IMR-90 (cell line): ENCODE measurements at regions not wholly inside any gene's neighbourhood (a gene's known extent, or its start where the extent isn't known, plus 50 kb on each side); places are given as distances from the start of the nearest gene placed in this dataset.

Experiments
- ATAC-seq: fragments of 200-7000 bp; cut with Tn5 transposase; 2 replicates; pipeline ENCODE4 v1.9.1; 2020; ENCODE audit warnings: low read depth, mild to moderate bottlenecking, moderate library complexity
- BruUV-seq: library from RNA; stranded (reverse); fragments of 400-500 nt; replicated peaks from 2 replicates; lab custom pipeline; 2021; lab: Mats Ljungman, UMichigan
- CTCF ChIA-PET: fragments of 300-600 bp; formaldehyde crosslinking; extraction: SDS; loops from one replicate; lab custom pipeline; 2021; ENCODE audit warnings: antibody characterized with exemption; lab: Yijun Ruan, JAX
- POLR2A ChIA-PET: fragments of 300-600 bp; sonication (Branson Sonifier 250); formaldehyde crosslinking; loops from one replicate; lab custom pipeline; 2022; ENCODE audit warnings: antibody characterized with exemption; ENCODE audit not compliant: unreplicated experiment; lab: Charles Lee
- DNase-seq: peaks from one replicate; pipeline ENCODE4 v3.0.0; 2013
- H2AFZ ChIP-seq: replicated peaks from 2 replicates; pipeline ENCODE3; 2013; ENCODE audit warnings: low read length, mild to moderate bottlenecking; ENCODE audit not compliant: poor library complexity
- H2AK5ac ChIP-seq: 2 replicates; pipeline ENCODE4 v1.6.1; 2013; ENCODE audit warnings: low read depth, low read length, inconsistent platforms
- H2AK9ac ChIP-seq: replicated peaks from 2 replicates; pipeline ENCODE3; 2013; ENCODE audit warnings: mild to moderate bottlenecking, low read depth, low read length, moderate library complexity; ENCODE audit not compliant: poor library complexity
- H2BK120ac ChIP-seq: 2 replicates; pipeline ENCODE4 v1.6.1; 2013; ENCODE audit warnings: low read depth, low read length, inconsistent platforms
- H2BK15ac ChIP-seq: 3 replicates; pipeline ENCODE4 v1.6.1; 2013; ENCODE audit warnings: low read depth, low read length, inconsistent platforms
- H2BK20ac ChIP-seq: 2 replicates; pipeline ENCODE4 v1.6.1; 2013; ENCODE audit warnings: low read depth, mild to moderate bottlenecking, inconsistent platforms, low read length, moderate library complexity
- H2BK5ac ChIP-seq: 2 replicates; pipeline ENCODE4 v1.6.1; 2013; ENCODE audit warnings: mild to moderate bottlenecking, low read depth, low read length, inconsistent platforms; ENCODE audit not compliant: poor library complexity, severe bottlenecking
- H3K14ac ChIP-seq: replicated peaks from 2 replicates; pipeline ENCODE4 v1.6.1; 2013; ENCODE audit warnings: low read depth, low read length, inconsistent platforms
- H3K18ac ChIP-seq: 2 replicates; pipeline ENCODE4 v1.6.1; 2013; ENCODE audit warnings: low read depth, low read length, control low read depth
- H3K23ac ChIP-seq: 2 replicates; pipeline ENCODE4 v1.6.1; 2013; ENCODE audit warnings: low read depth, low read length, inconsistent platforms
- H3K27ac ChIP-seq: 2 replicates; pipeline ENCODE4 v1.5.1; 2013; ENCODE audit warnings: mild to moderate bottlenecking, control low read depth, low read length; ENCODE audit not compliant: insufficient read depth
- H3K27me3 ChIP-seq: 2 replicates; pipeline ENCODE4 v1.6.1; 2013; ENCODE audit warnings: low read length; ENCODE audit not compliant: control insufficient read depth, insufficient read depth
- H3K36me3 ChIP-seq: 2 replicates; pipeline ENCODE4 v1.6.1; 2013; ENCODE audit warnings: low read length, mixed read lengths; ENCODE audit not compliant: control insufficient read depth, insufficient read depth
- H3K4ac ChIP-seq: 2 replicates; pipeline ENCODE4 v1.6.1; 2013; ENCODE audit warnings: low read depth, low read length, inconsistent platforms
- H3K4me1 ChIP-seq: 2 replicates; pipeline ENCODE4 v1.6.1; 2013; ENCODE audit warnings: low read length, mixed read lengths; ENCODE audit not compliant: control insufficient read depth, insufficient read depth
- H3K4me2 ChIP-seq: 2 replicates; pipeline ENCODE4 v1.6.1; 2013; ENCODE audit warnings: low read depth, mild to moderate bottlenecking, control low read depth, low read length, moderate library complexity
- H3K4me3 ChIP-seq: 2 replicates; pipeline ENCODE4 v1.5.1; 2013; ENCODE audit warnings: low read depth, mild to moderate bottlenecking, control low read depth, low read length, moderate library complexity; ENCODE audit not compliant: insufficient read depth
- H3K56ac ChIP-seq: 2 replicates; pipeline ENCODE4 v1.6.1; 2013; ENCODE audit warnings: low read length, inconsistent platforms; ENCODE audit not compliant: insufficient read depth; ENCODE audit errors: extremely low read depth
- H3K79me1 ChIP-seq, 2 experiments: 2 replicates each; pipeline ENCODE4 v1.6.1; 2013; ENCODE audit warnings: low read length in 2 of 2, inconsistent platforms in 1 of 2, low read depth in 1 of 2
- H3K9ac ChIP-seq: 2 replicates; pipeline ENCODE4 v1.6.1; 2013; ENCODE audit warnings: low read depth, low read length, control low read depth
- H3K9me1 ChIP-seq: 2 replicates; pipeline ENCODE4 v1.6.1; 2013; ENCODE audit warnings: low read length, inconsistent platforms; ENCODE audit not compliant: insufficient read depth
- H3K9me3 ChIP-seq: 2 replicates; pipeline ENCODE4 v1.6.1; 2013; ENCODE audit warnings: low read length; ENCODE audit not compliant: control insufficient read depth, insufficient read depth
- H4K20me1 ChIP-seq: 2 replicates; pipeline ENCODE4 v1.6.1; 2013; ENCODE audit warnings: low read length, inconsistent platforms; ENCODE audit not compliant: insufficient read depth
- H4K5ac ChIP-seq: 2 replicates; pipeline ENCODE4 v1.6.1; 2013; ENCODE audit warnings: mild to moderate bottlenecking, low read depth, low read length, control low read depth
- H4K8ac ChIP-seq, 2 experiments: 2 replicates each; pipeline ENCODE4 v1.6.1; 2013; ENCODE audit warnings: low read depth in 2 of 2, low read length in 2 of 2, control low read depth in 1 of 2, inconsistent platforms in 1 of 2
- H4K91ac ChIP-seq: 2 replicates; pipeline ENCODE4 v1.6.1; 2013; ENCODE audit warnings: low read depth, low read length, inconsistent platforms; ENCODE audit not compliant: insufficient read depth
- POLR2A ChIP-seq: IDR thresholded peaks from 2 replicates; pipeline ENCODE4 v1.6.1; 2012; ENCODE audit warnings: mild to moderate bottlenecking, low read depth, low read length
- WGBS, 2 experiments: methylation state at CpG; one replicate each; pipeline versions ENCODE4 v1.1.5 to v1.1.7; 2013; ENCODE audit warnings: missing lambda C conversion rate in 2 of 2; ENCODE audit not compliant: insufficient read length in 1 of 2; ENCODE audit errors: extremely low coverage in 2 of 2; 5-methylcytosine and 5-hydroxymethylcytosine counted together
- dilution Hi-C: fragments of 300-500 bp; cut with HindIII; formaldehyde crosslinking; loops from one replicate; pipeline ENCODE4 v1.14.3; 2018; ENCODE audit warnings: low sequenced_read_pairs; ENCODE audit not compliant: unreplicated experiment
- in situ Hi-C: fragments of 300-500 bp; cut with MboI; formaldehyde crosslinking; loops from 3 replicates; pipeline ENCODE4 v1.14.3; 2019; ENCODE audit warnings: low sequenced_read_pairs, inconsistent platforms, mixed read lengths
- intact Hi-C: fragments of 100-400 bp; cut with micrococcal nuclease; formaldehyde crosslinking; loops from 2 replicates; pipeline ENCODE4 v1.10.0; 2022
- TF ChIP-seq, protein P1 (sequence below): conservative IDR thresholded peaks from 2 replicates; pipeline ENCODE4 v1.5.1; 2012; ENCODE audit warnings: mild to moderate bottlenecking, low read depth, low read length, improper control_type of control experiment

DNA sequence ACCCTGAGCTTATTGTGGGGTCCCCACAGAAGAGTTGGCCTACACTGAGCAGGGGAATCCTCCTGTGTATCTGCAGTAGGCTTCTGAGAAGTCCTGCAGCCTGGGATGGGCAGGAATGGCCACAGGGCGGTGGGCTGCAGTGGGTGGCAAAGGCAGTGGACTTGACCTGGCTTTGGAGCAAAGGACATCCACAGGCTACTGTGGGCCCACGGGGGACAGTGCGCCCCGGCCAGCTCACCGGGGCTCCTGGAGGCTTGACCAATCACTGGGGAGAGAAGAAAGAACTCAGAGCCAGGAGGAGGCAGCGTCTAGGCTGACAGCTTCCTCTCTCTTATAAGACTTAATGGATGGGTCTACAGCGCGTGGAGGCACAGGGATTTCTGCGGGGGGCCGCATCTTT is 488.8 kb upstream of the MGMT start:
- no peak overlapping the region for H2AFZ ChIP-seq
- no peak overlapping the region for H3K23ac ChIP-seq
- H3K4me1 ChIP-seq, result no peaks in the 10 kb centered on the region
- dilution Hi-C loops (no loop called here), in situ Hi-C loops (no loop called here), intact Hi-C loops (no loop called here)
- H3K9me1 ChIP-seq, result no peaks in the 10 kb centered on the region
- no peak overlapping the region for H3K14ac ChIP-seq
- no peaks in the 10 kb centered on the region for H3K27me3 ChIP-seq
- no peak overlapping the region for H2BK120ac ChIP-seq
- H3K4me2 ChIP-seq, result no peak overlapping the region
- 80% methylated on average over 1 of the region's 10 CpGs; no CpG with 5 or more reads in 1 of the 2 experiments for WGBS, 2 experiments
- no TSS peak for BruUV-seq
- no peak overlapping the region for H4K8ac ChIP-seq
- H3K4me3 ChIP-seq, result no peak overlapping the region
- H2BK20ac ChIP-seq, result no peak overlapping the region
- ATAC-seq (no peak), DNase-seq (no peak)
- H3K56ac ChIP-seq, result no peak overlapping the region
- no peak overlapping the region for H2AK5ac ChIP-seq
- no peak overlapping the region for H3K4ac ChIP-seq
- H3K27ac ChIP-seq, result no peak overlapping the region
- H4K20me1 ChIP-seq, result no peaks in the 10 kb centered on the region
- H3K9ac ChIP-seq, result no peak overlapping the region
- no peak overlapping the region for H3K18ac ChIP-seq
- ChIA-PET POLR2A (no interaction called here), CTCF (no interaction called here)
- H2BK5ac ChIP-seq, result no peak overlapping the region
- no peak for TF ChIP-seq POLR2A
- TF ChIP-seq, protein P1, sequence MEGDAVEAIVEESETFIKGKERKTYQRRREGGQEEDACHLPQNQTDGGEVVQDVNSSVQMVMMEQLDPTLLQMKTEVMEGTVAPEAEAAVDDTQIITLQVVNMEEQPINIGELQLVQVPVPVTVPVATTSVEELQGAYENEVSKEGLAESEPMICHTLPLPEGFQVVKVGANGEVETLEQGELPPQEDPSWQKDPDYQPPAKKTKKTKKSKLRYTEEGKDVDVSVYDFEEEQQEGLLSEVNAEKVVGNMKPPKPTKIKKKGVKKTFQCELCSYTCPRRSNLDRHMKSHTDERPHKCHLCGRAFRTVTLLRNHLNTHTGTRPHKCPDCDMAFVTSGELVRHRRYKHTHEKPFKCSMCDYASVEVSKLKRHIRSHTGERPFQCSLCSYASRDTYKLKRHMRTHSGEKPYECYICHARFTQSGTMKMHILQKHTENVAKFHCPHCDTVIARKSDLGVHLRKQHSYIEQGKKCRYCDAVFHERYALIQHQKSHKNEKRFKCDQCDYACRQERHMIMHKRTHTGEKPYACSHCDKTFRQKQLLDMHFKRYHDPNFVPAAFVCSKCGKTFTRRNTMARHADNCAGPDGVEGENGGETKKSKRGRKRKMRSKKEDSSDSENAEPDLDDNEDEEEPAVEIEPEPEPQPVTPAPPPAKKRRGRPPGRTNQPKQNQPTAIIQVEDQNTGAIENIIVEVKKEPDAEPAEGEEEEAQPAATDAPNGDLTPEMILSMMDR, result no peak
- H2BK15ac ChIP-seq, result no peak overlapping the region
- H3K79me1 ChIP-seq, result no peaks in the 10 kb centered on the region
- H4K5ac ChIP-seq, result no peak overlapping the region
- no peak overlapping the region for H4K91ac ChIP-seq
- no peaks in the 10 kb centered on the region for H3K36me3 ChIP-seq
- H3K9me3 ChIP-seq, result peaks cover 38% of the 10 kb centered on the region
- H2AK9ac ChIP-seq, result no peak overlapping the region
